Left kidney (tissue), 1 donor: ENCODE measurements at regions not wholly inside any gene's neighbourhood (a gene's known extent, or its start where the extent isn't known, plus 50 kb on each side); places are given as distances from the start of the nearest gene placed in this dataset.

Experiments used
- DNase-seq: peaks from one replicate; pipeline ENCODE4 v3.0.0-alpha.2; 2013

GRCh38 chr5:73266176-73266738 is 93.3 kb downstream of the TMEM174 start:
- DNase-seq, result no peak

- DNase-seq, result no peak
Observed at GRCh38 chr5:73265641-73266040, 92.6 kb downstream of the TMEM174 start.

- no peak for DNase-seq
Observed at GRCh38 chr5:73264631-73265030, 91.6 kb downstream of the TMEM174 start.

GRCh38 chr5:73263001-73263710 is 90.2 kb downstream of the TMEM174 start:
- DNase-seq, result no peak

- no peak for DNase-seq
Observed at GRCh38 chr5:73256862-73257261, 83.9 kb downstream of the TMEM174 start.

- no peak for DNase-seq
Observed at GRCh38 chr5:73256462-73256861, 83.5 kb downstream of the TMEM174 start.

GRCh38 chr5:73256012-73256411 is 83.0 kb downstream of the TMEM174 start:
- no peak for DNase-seq

GRCh38 chr5:73254642-73255041 is 81.6 kb downstream of the TMEM174 start:
- no peak for DNase-seq

- DNase-seq, result no peak
Observed at GRCh38 chr5:73253047-73253660, 80.2 kb downstream of the TMEM174 start.

GRCh38 chr5:73250645-73251044 is 77.7 kb downstream of the TMEM174 start:
- no peak for DNase-seq

- DNase-seq, result no peak
Observed at GRCh38 chr5:73242735-73243134, 69.7 kb downstream of the TMEM174 start.

GRCh38 chr5:73238873-73239272 is 65.9 kb downstream of the TMEM174 start:
- no peak for DNase-seq

GRCh38 chr5:73236541-73237128 is 63.6 kb downstream of the TMEM174 start:
- DNase-seq, result no peak

- DNase-seq, result no peak
Observed at GRCh38 chr5:73234204-73234555, 61.2 kb downstream of the TMEM174 start.

- DNase-seq, result no peak
Observed at GRCh38 chr5:73233461-73234203, 60.6 kb downstream of the TMEM174 start.

- no peak for DNase-seq
Observed at GRCh38 chr5:73233053-73233460, 60.1 kb downstream of the TMEM174 start.

GRCh38 chr5:73232266-73233041 is 59.5 kb downstream of the TMEM174 start:
- DNase-seq, result no peak

- DNase-seq, result no peak
Observed at GRCh38 chr5:73231246-73231778, 58.3 kb downstream of the TMEM174 start.

GRCh38 chr5:73230264-73231245 is 57.6 kb downstream of the TMEM174 start:
- no peak for DNase-seq

GRCh38 chr5:73229271-73229670 is 56.3 kb downstream of the TMEM174 start:
- DNase-seq, result no peak
